Fibroblast of the aortic adventitia (primary cell): ENCODE measurements at regions not wholly inside any gene's neighbourhood (a gene's known extent, or its start where the extent isn't known, plus 50 kb on each side); places are given as distances from the start of the nearest gene placed in this dataset.

Experiments
- DNase-seq: peaks from one replicate; pipeline ENCODE4 v3.0.0-alpha.2; 2010; ENCODE audit warnings: low read depth
- H3K4me3 ChIP-seq: 2 replicates; pipeline ENCODE4 v1.5.1; 2011; ENCODE audit warnings: low read depth, mild to moderate bottlenecking, control low read depth, low read length, moderate library complexity
- TF ChIP-seq, protein P1 (sequence below): IDR thresholded peaks from 2 replicates; pipeline ENCODE4 v1.5.1; 2011; ENCODE audit warnings: mild to moderate bottlenecking, low read length, control low read depth, inconsistent platforms; ENCODE audit not compliant: insufficient read depth

DNA sequence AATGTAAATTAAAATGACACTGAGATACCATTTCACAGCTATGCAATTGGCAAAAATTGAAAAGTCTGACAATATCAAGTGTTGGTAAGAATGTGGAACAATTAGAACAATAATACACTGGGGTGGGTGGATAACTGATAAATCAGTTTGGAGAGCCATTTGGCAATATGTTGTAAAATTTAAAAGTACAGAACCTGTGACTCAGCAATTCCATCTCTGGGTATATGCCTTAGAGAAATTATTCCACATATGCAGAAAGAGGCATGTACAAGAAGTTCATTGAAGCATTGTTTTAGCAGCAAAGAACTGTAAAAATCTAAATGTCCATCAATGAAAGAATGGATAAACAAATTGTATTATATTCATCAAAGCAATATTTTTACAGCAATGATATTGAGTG is 89.3 kb upstream of the NR3C1 start:
- no peak for DNase-seq
- TF ChIP-seq, protein P1, sequence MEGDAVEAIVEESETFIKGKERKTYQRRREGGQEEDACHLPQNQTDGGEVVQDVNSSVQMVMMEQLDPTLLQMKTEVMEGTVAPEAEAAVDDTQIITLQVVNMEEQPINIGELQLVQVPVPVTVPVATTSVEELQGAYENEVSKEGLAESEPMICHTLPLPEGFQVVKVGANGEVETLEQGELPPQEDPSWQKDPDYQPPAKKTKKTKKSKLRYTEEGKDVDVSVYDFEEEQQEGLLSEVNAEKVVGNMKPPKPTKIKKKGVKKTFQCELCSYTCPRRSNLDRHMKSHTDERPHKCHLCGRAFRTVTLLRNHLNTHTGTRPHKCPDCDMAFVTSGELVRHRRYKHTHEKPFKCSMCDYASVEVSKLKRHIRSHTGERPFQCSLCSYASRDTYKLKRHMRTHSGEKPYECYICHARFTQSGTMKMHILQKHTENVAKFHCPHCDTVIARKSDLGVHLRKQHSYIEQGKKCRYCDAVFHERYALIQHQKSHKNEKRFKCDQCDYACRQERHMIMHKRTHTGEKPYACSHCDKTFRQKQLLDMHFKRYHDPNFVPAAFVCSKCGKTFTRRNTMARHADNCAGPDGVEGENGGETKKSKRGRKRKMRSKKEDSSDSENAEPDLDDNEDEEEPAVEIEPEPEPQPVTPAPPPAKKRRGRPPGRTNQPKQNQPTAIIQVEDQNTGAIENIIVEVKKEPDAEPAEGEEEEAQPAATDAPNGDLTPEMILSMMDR, result no peak
- no peak overlapping the region for H3K4me3 ChIP-seq

GRCh38 chr5:143491646-143492045 is 88.2 kb upstream of the NR3C1 start:
- no peak overlapping the region for H3K4me3 ChIP-seq
- TF ChIP-seq, protein P1, result no peak
- no peak for DNase-seq

DNA sequence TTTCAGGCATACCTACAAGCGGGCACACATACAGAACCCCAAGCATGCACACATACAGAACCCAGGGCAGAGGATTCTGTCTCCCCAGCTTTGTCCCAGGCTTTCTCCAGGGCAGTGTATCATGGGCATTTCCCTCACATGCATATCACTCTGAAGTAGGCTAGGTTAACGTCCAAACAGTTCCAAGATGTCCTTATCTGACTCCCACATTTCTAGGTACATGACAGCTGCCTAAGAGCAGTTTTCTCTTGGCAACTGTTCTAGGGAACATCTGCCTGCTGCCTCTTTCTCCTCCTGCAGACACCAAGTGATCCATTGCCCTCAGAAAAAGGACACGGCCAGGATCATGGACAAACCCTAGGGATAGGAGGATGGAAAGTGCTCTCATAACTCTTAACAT is 84.9 kb upstream of the NR3C1 start:
- TF ChIP-seq, protein P1, result no peak
- no peak for DNase-seq
- no peak overlapping the region for H3K4me3 ChIP-seq

GRCh38 chr5:143484601-143485000 is 81.1 kb upstream of the NR3C1 start:
- TF ChIP-seq, protein P1, result no peak
- no peak for DNase-seq

DNA sequence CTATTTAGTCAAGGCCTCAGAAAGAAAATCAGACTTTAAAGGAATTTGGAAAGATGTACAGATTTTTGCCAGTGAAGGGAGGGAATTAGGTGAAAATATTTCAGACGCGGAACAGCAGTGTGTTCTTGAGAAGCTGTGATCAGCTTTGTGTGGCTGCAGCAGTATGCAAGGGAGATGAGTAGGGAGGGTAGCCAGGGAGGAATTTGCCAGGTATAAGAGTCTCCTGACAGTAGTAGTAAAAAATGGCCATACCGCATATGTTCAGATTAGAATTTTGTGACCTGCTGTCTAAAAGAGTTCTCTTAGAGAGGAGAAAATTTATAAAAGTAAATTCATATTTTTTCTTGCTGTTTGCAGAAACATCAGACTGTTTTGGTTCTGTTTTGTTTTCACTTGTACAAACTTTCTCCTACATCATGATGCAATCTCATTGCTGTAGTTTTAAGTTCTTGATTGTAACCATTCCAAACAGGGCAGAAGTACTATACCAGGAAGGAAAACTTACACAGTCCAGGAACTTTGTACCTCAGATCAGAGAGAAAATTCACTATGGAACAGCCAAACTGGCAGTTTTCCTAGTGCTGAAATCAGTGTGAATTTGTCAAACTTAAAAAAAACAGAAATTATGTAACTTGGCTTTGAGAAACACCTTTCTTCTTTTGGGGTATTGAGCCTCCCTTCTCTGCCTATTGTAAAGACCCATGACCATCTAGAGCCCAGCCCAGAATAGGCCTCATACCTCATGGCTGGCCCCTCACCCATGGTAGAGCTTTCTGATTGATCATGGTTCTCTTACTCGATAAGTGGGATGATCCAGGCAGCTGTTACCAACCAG is 78.4 kb upstream of the NR3C1 start:
- DNase-seq, result peak; percentile 51
- H3K4me3 ChIP-seq, result no peak overlapping the region
- TF ChIP-seq, protein P1, result no peak

More at GRCh38 chr5:143484601-143485000, 81.1 kb upstream of the NR3C1 start:
- H3K4me3 ChIP-seq, result no peak overlapping the region

- DNase-seq, result no peak
- H3K4me3 ChIP-seq, result no peak overlapping the region
- TF ChIP-seq, protein P1, result no peak
Measured at GRCh38 chr5:143480001-143480400, 76.5 kb upstream of the NR3C1 start.
